GM21723 (cell line): ENCODE measurements at regions not wholly inside any gene's neighbourhood (a gene's known extent, or its start where the extent isn't known, plus 50 kb on each side); places are given as distances from the start of the nearest gene placed in this dataset.

Source experiments
- ATAC-seq: cut with Tn5 transposase; IDR thresholded peaks from one replicate; pipeline ENCODE4 v1.9.1; 2021; ENCODE audit warnings: mild to moderate bottlenecking, moderate library complexity; ENCODE audit not compliant: unreplicated experiment

- no peak for ATAC-seq
These were observed 120.5 kb upstream of the NCOR2 start for GRCh38 chr12:124687917-124688316.

DNA sequence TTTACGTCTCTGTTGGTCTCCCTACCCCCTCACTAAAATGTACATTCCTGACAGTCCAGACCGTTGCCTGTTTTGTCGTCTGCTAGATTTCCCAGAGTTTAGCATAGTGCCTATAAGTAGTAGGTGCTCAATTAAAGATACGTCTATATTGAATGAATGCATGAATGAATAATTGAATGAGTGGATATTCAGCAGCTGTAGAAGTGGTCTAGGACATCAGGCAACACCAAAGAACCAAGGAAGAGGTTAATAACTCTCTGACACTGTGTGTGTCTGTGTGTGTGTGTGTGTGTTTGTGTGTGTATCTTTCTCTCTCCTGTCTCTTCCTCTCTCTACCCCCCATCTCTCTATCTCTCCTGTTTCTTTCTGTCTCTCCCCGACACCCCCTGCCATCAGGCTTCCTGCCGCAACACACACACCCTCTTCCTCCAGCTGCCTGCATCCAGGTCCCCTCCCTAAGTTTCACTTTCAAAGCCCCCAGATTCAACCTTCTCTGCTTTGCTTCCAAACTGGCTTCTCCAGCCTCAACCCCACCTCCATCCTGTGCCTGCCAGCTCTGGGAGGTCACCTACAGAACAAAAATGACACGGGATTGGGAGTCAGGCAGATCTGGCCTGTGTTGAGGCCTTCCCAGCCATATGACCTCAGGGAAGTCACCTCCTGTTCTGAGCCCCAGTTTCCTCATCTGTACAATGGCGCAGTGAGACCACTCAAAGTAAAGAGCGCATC is 119.9 kb upstream of the NCOR2 start:
- no peak for ATAC-seq

GRCh38 chr12:124686370-124687173 is 119.2 kb upstream of the NCOR2 start:
- no peak for ATAC-seq

DNA sequence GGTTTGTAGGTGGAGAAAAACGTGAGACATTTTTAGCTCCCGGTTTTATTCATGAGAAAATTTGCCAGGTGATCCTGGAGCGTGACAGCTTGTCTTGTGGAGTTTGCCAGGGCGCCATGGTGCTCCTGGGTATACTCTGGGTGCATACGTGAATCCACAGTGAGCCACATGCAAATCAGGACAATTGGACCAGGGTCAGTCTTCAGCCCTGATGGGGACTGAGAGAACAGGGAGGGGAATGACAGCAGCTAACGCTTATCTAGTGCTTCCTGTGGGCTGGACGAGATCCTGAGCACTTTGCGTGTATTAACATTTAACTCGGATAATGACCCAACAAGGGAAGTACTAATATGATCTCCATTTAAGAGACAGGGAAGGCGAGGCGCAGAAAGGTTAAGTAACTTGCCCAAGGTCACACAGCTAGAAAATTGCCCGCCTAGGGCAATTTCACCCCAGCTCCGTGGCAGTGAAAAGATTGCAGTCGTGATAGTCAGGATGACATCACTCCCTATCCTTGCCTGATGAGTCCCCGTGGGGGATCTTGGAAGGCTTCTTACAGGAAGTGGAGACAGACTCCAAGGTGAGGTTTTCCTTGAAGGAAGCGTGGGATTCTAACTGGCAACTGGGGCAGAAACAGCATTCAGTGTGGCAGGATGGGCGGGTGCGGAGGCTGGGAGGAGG is 118.4 kb upstream of the NCOR2 start:
- no peak for ATAC-seq

DNA sequence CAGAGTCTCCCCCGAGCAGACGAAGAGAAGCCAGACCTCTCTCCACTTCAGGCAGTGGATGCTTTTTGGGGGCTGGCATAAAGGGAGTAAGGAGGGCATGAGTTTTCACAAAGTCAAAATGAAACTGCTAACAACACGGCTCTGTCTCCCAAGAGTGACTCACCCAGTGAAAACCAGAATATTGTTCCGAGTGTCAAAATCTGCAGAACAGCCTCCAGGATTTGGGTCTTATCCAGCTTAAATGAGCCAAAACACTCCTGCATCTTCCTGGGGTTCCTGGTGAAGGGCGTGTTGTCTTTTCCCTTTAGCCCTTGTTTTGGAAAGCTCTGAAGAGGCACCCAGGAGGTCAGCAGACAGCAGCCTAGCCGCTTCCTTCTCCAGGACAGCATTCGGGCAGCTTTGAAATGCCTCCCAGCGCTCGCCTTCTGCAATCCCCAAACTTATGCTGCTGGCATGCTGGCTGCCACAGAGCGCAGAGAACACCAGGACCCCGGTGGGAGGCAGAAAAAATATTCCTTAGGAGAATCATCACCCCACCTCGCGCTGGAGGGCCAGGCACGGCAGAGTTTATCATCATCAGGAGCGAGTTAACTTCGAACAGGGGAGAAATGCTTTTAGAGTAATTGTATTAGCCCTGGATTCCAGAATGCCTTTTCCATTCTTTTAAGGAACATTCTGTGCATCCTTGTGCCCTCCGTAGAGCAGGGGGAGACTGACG is 117.7 kb upstream of the NCOR2 start:
- no peak for ATAC-seq

DNA sequence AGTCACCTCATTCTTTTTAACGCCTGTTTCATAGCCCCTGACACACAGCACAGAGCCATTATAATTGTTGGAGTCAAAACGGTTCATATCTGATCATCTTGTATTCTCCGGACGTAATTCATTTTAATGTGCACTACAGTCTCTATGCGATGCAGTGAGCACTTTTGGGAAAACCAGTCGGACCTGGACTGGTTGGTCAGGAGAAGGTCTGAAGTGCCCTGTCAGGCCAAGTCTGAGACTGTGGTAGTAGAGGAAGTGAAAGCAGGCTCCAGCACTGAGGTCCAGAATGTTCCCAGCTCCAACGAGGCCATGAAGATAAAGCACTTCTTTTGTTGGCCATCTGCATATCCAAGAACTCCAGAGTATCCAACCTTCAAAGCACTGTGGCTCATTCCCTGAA is 117.1 kb upstream of the NCOR2 start:
- ATAC-seq = no peak

GRCh38 chr12:124683152-124684124 is 116.0 kb upstream of the NCOR2 start:
- no peak for ATAC-seq

DNA sequence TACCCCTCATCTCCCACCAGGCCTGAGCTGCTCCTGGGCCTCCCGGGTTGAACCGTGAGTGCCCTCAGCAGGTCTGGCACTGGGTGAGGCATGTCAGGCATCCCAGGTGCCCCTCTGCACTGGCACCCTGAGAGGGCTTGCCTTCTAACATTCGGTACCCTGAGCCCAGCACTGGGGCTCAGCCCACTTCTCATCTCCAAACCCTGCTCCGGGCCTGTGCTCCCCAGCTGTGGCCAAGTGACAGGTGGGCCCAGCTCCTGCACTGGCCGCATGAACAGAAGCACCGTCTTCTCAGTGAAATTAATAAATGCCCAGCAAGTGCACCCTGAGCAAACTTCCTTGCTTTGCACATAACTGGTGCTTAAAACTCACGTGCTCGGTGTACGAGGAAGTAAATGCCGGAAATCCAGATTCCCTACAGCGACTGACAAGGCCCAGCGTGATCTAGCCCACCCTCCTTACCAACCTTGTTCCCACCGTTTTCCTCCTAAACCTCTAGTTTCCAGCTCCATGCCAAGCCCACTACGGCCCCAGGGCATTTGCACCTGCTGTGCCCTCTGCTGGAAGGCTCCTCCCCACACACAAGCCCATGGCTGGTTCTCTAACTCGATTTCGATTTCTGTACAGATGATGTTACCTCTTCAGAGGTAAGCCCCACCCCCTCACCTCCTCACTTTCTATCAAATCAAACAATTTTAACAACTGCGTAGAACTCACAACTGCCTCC is 115.2 kb upstream of the NCOR2 start:
- ATAC-seq = no peak

DNA sequence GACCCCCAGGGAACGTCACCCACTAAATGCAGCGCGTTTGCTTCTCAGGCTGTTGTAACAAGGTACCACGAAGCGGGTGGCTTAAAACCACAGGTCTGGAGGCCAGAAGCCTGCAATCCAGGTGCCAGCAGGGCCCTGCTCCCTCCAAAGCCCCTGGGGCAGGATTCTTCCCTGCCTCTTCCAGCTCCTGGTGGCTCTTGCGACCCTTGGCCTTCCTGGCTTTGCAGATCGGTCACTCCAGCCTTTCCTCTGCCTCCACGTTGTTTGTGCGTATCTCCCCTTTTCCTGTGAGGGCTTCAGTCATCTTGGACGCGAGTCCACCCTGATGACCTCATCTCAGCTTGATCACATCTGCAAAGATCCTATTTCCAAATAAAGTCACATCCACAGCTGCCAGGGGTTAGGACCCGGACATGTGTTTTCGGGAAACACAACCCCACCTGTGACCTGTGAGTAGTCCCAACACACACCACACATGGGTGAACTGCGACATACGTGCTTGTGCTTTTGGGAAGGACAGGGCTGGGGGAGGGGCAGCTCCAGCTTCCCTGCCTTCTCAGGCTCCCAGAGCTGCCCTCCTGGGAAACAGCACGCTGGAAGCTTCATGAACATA is 114.5 kb upstream of the NCOR2 start:
- no peak for ATAC-seq

DNA sequence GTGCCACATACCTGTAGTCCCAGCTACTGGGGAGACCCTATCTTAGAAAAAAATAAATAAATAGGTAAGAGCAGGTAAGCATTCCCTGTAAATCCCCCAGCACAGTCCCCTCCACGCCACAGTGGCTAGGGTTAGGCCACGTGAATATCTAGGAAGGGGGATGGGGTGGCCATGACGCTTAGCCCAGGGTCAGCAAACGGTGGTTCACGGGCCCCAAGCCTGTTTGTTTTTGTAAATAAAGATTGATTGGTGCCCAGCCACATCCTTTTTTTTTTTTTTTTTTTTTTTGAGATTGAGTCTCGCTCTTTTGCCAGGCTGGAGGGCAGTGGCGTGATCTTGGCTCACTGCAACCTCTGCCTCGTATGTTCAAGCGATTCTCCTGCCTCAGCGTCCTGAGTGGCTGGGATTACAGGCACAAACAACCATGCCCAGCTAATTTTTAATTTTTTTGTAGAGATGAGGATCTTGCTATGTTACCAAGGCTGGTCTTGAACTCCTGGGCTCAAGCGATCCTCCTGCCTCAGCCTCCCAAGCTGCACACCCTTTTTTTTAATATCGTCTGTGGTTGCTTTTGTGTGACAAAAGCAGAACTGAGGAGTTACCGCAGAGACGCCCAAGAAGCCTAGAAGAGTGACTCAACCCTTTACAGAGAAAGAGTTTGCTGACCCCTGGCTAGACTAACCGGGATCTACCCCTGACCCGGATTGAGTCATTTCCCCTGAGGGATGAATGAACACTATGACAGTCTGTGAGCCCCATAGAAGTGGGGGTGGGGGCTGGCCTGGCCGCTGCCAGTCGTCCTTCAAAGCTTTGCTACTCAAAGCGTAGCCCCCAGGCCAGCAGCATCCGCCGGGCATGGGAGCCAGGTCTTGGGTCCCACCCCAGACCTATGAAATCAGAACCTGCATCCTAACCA is 113.7 kb upstream of the NCOR2 start:
- ATAC-seq = peak; percentile 79

DNA sequence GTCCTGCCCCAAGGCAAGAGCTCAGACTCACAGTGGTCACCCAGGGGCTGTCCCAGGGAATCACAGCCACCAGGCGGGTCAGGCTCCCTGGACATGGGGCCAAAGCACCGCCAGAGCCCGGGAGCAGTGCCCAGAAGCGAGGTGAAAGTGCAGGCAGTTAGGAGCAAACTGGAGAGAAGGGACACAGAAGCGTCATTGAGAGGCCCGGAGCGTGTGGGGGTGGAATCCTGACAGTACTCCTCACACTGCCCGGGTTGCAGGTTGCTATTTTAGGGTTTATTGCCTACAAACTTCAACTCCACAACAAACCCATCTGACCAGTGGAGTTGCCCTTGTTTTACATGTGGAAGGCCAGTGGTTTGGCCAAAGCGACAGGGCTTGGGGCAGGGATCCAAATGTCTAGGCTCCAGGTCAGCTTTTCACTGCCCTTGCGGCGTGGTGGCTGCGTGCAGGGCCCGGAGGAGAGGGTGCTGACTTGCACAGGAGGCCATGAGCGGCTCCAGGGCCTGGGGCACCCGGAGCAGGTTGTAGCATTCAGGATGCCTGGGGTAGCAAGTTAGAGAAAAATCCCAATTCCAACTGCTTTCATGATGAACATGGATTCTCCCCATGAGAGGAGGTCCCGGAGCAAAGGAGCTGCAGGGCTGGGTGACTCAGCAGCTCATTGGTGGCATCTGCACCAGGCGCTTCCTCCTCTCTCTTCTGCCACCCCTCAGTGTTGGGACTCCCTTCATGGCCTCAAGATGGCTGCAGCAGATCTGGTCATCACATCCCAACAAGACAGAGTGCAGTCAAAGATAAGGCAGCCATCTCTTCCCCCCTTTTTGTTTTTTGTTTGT is 112.3 kb upstream of the NCOR2 start:
- no peak for ATAC-seq

DNA sequence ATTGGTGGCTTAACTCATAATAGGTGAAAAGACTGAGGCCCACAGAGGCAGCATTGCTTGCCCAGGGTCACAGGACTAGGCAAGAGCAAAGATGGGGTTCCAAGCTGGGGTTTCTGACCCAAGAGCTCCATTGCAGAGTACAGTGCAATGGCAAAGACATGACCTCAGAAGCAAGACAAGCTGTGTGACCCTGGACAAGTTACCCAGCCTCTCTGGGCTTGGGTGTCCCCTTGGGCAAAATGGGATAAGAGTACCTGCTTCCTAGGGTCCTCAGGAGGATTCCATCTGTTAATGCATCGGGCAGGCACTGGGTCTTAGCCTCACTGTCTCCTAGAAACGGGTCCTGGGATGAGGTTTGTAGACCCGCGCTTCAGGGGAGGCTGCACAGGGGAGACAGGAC is 111.6 kb upstream of the NCOR2 start:
- ATAC-seq = no peak

DNA sequence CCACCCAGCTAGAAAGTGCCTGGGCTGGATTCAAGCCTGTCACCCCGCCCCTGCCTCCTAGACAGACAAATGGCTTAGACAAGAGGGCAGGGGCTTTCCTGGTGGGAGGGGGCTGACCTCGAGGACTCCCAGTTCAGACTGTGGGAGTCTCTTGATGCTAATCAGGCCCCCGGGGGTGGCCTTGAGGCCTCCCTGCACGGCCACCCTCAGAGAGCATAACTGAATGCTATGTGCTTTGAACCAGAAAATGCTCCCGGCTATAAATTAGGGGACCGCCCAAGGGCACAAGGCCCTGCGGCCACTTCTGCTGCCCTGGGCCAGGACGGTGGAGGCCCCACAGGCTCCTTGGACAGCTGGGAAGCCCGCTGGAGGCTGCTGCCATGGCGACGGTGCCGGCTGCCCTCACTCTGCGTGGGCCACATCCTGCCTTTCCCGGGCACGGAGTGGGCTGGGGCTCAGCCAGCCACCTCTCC is 111.0 kb upstream of the NCOR2 start:
- ATAC-seq = no peak

GRCh38 chr12:124677552-124678356 is 110.3 kb upstream of the NCOR2 start:
- no peak for ATAC-seq

- ATAC-seq = no peak
These were observed 109.5 kb upstream of the NCOR2 start for GRCh38 chr12:124676714-124677462.
